SK-N-SH (cell line): ENCODE measurements at regions not wholly inside any gene's neighbourhood (a gene's known extent, or its start where the extent isn't known, plus 50 kb on each side); places are given as distances from the start of the nearest gene placed in this dataset.

Experiments
- CTCF ChIA-PET: fragments of 300-600, 350-600 bp; formaldehyde crosslinking; extraction: SDS; loops from one replicate; lab custom pipeline; 2021; lab: Yijun Ruan, JAX
- POLR2A ChIA-PET: fragments of 350-600 bp; sonication (Branson Sonifier 250); formaldehyde crosslinking; extraction: SDS; loops from one replicate; lab custom pipeline; 2020; ENCODE audit warnings: antibody characterized with exemption, inconsistent platforms; lab: Yijun Ruan, JAX
- DNase-seq: peaks from one replicate; pipeline ENCODE4 v3.0.0; 2012
- H2AFZ ChIP-seq: fragments of 200-600 bp; sonication (generic); 2 replicates; pipeline ENCODE4 v1.8.1; 2016; ENCODE audit warnings: antibody characterized with exemption, mild to moderate bottlenecking, low read depth
- H3F3A ChIP-seq: fragments of 200-600 bp; sonication (generic); replicated peaks from 2 replicates; pipeline ENCODE3; 2016; ENCODE audit warnings: antibody characterized with exemption, mild to moderate bottlenecking; ENCODE audit not compliant: insufficient read depth
- H3K27ac ChIP-seq, 2 experiments: fragments of 200-500 bp in 1 of 2; fragments of 200-600 bp in 1 of 2; sonication (Bioruptor generic) in 1 of 2; sonication (generic), shearing (Covaris generic) in 1 of 2; 2 replicates each; pipeline versions ENCODE4 v1.5.1 to v1.6.1; 2014 to 2016; ENCODE audit warnings: low read depth in 2 of 2, inconsistent platforms in 1 of 2, low read length in 1 of 2, mild to moderate bottlenecking in 1 of 2, mixed read lengths in 1 of 2
- H3K27me3 ChIP-seq: fragments of 200-600 bp; sonication (generic), shearing (Covaris generic); 2 replicates; pipeline ENCODE4 v1.6.1; 2016; ENCODE audit warnings: mixed run types; ENCODE audit not compliant: insufficient read depth
- H3K36me3 ChIP-seq, 2 experiments: fragments of 200-500 bp in 1 of 2; fragments of 200-600 bp in 1 of 2; sonication (Bioruptor generic) in 1 of 2; sonication (generic) in 1 of 2; replicated peaks in 1 of 2; 2 replicates each; pipeline versions ENCODE3 to v1.5.1; 2014 to 2016; ENCODE audit warnings: low read length in 1 of 2, mild to moderate bottlenecking in 1 of 2; ENCODE audit not compliant: insufficient read depth in 2 of 2, control insufficient read depth in 1 of 2
- H3K4me1 ChIP-seq, 2 experiments: fragments of 200-500 bp in 1 of 2; fragments of 200-600 bp in 1 of 2; sonication (Bioruptor generic) in 1 of 2; sonication (generic), shearing (Covaris generic) in 1 of 2; 2 replicates each; pipeline versions ENCODE4 v1.5.1 to v1.6.1; 2014 to 2016; ENCODE audit warnings: low read depth in 1 of 2, low read length in 1 of 2, mixed run types in 1 of 2; ENCODE audit not compliant: insufficient read depth in 2 of 2, control insufficient read depth in 1 of 2
- H3K4me2 ChIP-seq: fragments of 200-600 bp; sonication (generic), shearing (Covaris generic); 2 replicates; pipeline ENCODE4 v1.6.1; 2017; ENCODE audit warnings: mixed run types
- H3K4me3 ChIP-seq, 2 experiments: fragments of 200-500 bp in 1 of 2; fragments of 200-600 bp in 1 of 2; sonication (Bioruptor generic) in 1 of 2; sonication (generic), shearing (Covaris generic) in 1 of 2; 2 replicates each; pipeline versions ENCODE4 v1.5.1 to v1.8.1; 2014 to 2016; ENCODE audit warnings: low read depth in 2 of 2, inconsistent platforms in 1 of 2, low read length in 1 of 2, mild to moderate bottlenecking in 1 of 2, mixed read lengths in 1 of 2, moderate library complexity in 1 of 2
- H3K79me2 ChIP-seq: fragments of 200-600 bp; sonication (generic); 2 replicates; pipeline ENCODE4 v1.8.1; 2017; ENCODE audit warnings: mild to moderate bottlenecking; ENCODE audit not compliant: insufficient read depth
- H3K9ac ChIP-seq: fragments of 200-600 bp; sonication (generic); 2 replicates; pipeline ENCODE4 v1.6.1; 2017; ENCODE audit warnings: mixed run types
- H3K9me2 ChIP-seq: fragments of 200-600 bp; sonication (generic); 2 replicates; pipeline ENCODE4 v1.6.1; 2017; ENCODE audit warnings: mixed run types
- H3K9me3 ChIP-seq: fragments of 200-600 bp; sonication (generic); 2 replicates; pipeline ENCODE4 v1.6.1; 2017; ENCODE audit warnings: mixed run types, mild to moderate bottlenecking, moderate library complexity
- H4K20me1 ChIP-seq: fragments of 200-600 bp; sonication (generic); 2 replicates; pipeline ENCODE4 v1.6.1; 2017; ENCODE audit warnings: mild to moderate bottlenecking, mixed run types; ENCODE audit not compliant: insufficient read depth
- CHD2 ChIP-seq: fragments of 150-350 bp; IDR thresholded peaks from 2 replicates; pipeline ENCODE4 v1.6.1; 2018; ENCODE audit warnings: low read length; ENCODE audit not compliant: partially characterized antibody
- EP300 ChIP-seq, 2 experiments: IDR thresholded peaks; 2 replicates each; pipeline versions ENCODE4 v1.4.0 to v1.6.1; 2012; ENCODE audit warnings: borderline replicate concordance in 1 of 2, low read depth in 1 of 2, low read length in 1 of 2
- FOSL2 ChIP-seq: IDR thresholded peaks from 2 replicates; pipeline ENCODE4 v1.4.0; 2012; ENCODE audit warnings: low read depth, mild to moderate bottlenecking, moderate library complexity, borderline replicate concordance
- FOXJ3 ChIP-seq: sonication (generic); formaldehyde crosslinking; IDR thresholded peaks from 2 replicates; pipeline ENCODE4 v1.5.1; 2020; ENCODE audit warnings: mild to moderate bottlenecking, missing genetic modification reagents
- FOXM1 ChIP-seq: IDR thresholded peaks from 2 replicates; pipeline ENCODE4 v1.4.0; 2012; ENCODE audit warnings: low read depth, mild to moderate bottlenecking
- GABPA ChIP-seq: IDR thresholded peaks from 2 replicates; pipeline ENCODE4 v1.4.0; 2012; ENCODE audit warnings: low read depth, mild to moderate bottlenecking
- JUND ChIP-seq: IDR thresholded peaks from 2 replicates; pipeline ENCODE4 v1.4.0; 2012
- MXI1 ChIP-seq: IDR thresholded peaks from 2 replicates; pipeline ENCODE4 v1.6.1; 2012; ENCODE audit warnings: mild to moderate bottlenecking, low read depth, low read length, improper control_type of control experiment
- NRF1 ChIP-seq: IDR thresholded peaks from 2 replicates; pipeline ENCODE4 v1.6.1; 2012; ENCODE audit warnings: low read depth, mild to moderate bottlenecking, low read length
- RAD21 ChIP-seq: IDR thresholded peaks from 2 replicates; pipeline ENCODE4 v1.6.1; 2012; ENCODE audit warnings: mild to moderate bottlenecking, low read length
- RCOR1 ChIP-seq: fragments of 150-350 bp; IDR thresholded peaks from 2 replicates; pipeline ENCODE4 v1.6.1; 2017; ENCODE audit warnings: antibody characterized with exemption, low read length
- RFX5 ChIP-seq: IDR thresholded peaks from 2 replicates; pipeline ENCODE4 v1.6.1; 2012; ENCODE audit warnings: mild to moderate bottlenecking, improper control_type of control experiment, low read length
- YY1 ChIP-seq: IDR thresholded peaks from 2 replicates; pipeline ENCODE4 v1.4.0; 2012; ENCODE audit warnings: low read depth, mild to moderate bottlenecking
- ZBTB33 ChIP-seq: IDR thresholded peaks from 2 replicates; pipeline ENCODE4 v1.4.0; 2012; ENCODE audit warnings: low read depth, borderline replicate concordance
- WGBS: methylation state at CpG from one replicate; pipeline ENCODE4 v1.1.6; 2017; ENCODE audit warnings: low lambda C conversion rate; 5-methylcytosine and 5-hydroxymethylcytosine counted together
- TF ChIP-seq, protein P1 (sequence below): IDR thresholded peaks from 2 replicates; pipeline ENCODE4 v1.4.0; 2012; ENCODE audit warnings: low read depth
- TF ChIP-seq, protein P2 (sequence below): IDR thresholded peaks from 2 replicates; pipeline ENCODE4; 2012
- TF ChIP-seq, protein P3 (sequence below): fragments of 200-600 bp; sonication (generic); IDR thresholded peaks from 2 replicates; pipeline ENCODE4 v1.6.1; 2017; ENCODE audit warnings: antibody characterized with exemption, mild to moderate bottlenecking, moderate library complexity

DNA sequence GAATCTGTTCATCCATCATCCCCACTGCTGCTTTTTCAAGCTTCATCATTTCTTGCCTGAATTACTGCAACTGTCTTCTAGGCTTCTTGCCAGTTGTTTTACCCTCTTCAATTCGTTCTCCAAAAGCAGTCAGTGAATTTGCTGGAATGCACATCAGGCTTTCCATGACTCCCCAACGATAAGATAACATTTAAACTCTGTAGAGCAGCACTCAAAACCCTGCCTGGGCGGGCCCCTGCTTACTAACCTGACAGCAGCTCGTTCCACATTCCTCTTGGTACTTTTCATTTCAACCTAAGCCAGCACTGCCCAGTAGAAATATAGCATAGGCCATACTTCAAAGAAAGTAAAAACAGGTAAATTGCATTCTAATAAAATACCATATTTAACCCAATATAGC lies 342.9 kb downstream of the SUCLG1 start:
- Histone ChIP-seq H3F3A (no peaks in the 10 kb centered on the region), H2AFZ (no peak overlapping the region), H3K9ac (no peak overlapping the region), H3K9me2 (no peaks in the 10 kb centered on the region), H3K4me1 (no peaks in the 10 kb centered on the region), H3K79me2 (no peaks in the 10 kb centered on the region), H4K20me1 (no peaks in the 10 kb centered on the region), H3K27me3 (no peaks in the 10 kb centered on the region), H3K9me3 (no peaks in the 10 kb centered on the region), H3K4me2 (no peak overlapping the region), H3K4me3 (no peak overlapping the region), H3K36me3 (no peaks in the 10 kb centered on the region), H3K27ac (no peak overlapping the region)
- TF ChIP-seq MXI1 (no peak), RCOR1 (no peak), CHD2 (no peak), RAD21 (no peak), FOXJ3 (CRISPR knock-in tag) (no peak), NRF1 (no peak), YY1 (no peak), EP300 (IDR thresholded peaks at IDR 0.05; ENCODE audit: borderline replicate concordance in 1 of 2, low read depth in 1 of 2, low read length in 1 of 2) (no peak), JUND (no peak), RFX5 (no peak), ZBTB33 (no peak), GABPA (no peak), FOXM1 (no peak), FOSL2 (no peak)
- TF ChIP-seq, protein P1, sequence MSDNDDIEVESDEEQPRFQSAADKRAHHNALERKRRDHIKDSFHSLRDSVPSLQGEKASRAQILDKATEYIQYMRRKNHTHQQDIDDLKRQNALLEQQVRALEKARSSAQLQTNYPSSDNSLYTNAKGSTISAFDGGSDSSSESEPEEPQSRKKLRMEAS: no peak
- TF ChIP-seq, protein P2, sequence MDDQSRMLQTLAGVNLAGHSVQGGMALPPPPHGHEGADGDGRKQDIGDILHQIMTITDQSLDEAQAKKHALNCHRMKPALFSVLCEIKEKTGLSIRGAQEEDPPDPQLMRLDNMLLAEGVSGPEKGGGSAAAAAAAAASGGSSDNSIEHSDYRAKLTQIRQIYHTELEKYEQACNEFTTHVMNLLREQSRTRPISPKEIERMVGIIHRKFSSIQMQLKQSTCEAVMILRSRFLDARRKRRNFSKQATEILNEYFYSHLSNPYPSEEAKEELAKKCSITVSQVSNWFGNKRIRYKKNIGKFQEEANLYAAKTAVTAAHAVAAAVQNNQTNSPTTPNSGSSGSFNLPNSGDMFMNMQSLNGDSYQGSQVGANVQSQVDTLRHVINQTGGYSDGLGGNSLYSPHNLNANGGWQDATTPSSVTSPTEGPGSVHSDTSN: no peak
- TF ChIP-seq, protein P3, sequence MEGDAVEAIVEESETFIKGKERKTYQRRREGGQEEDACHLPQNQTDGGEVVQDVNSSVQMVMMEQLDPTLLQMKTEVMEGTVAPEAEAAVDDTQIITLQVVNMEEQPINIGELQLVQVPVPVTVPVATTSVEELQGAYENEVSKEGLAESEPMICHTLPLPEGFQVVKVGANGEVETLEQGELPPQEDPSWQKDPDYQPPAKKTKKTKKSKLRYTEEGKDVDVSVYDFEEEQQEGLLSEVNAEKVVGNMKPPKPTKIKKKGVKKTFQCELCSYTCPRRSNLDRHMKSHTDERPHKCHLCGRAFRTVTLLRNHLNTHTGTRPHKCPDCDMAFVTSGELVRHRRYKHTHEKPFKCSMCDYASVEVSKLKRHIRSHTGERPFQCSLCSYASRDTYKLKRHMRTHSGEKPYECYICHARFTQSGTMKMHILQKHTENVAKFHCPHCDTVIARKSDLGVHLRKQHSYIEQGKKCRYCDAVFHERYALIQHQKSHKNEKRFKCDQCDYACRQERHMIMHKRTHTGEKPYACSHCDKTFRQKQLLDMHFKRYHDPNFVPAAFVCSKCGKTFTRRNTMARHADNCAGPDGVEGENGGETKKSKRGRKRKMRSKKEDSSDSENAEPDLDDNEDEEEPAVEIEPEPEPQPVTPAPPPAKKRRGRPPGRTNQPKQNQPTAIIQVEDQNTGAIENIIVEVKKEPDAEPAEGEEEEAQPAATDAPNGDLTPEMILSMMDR: no peak
- ChIA-PET POLR2A (no interaction called here), CTCF (no interaction called here)
- WGBS: 2% methylated on average over 4 of the region's 4 CpGs
- no peak for DNase-seq
